Cardiac septum (tissue), 1 donor: ENCODE measurements at regions not wholly inside any gene's neighbourhood (a gene's known extent, or its start where the extent isn't known, plus 50 kb on each side); places are given as distances from the start of the nearest gene placed in this dataset.

Experiments
- DNase-seq: peaks from one replicate; pipeline ENCODE4 v3.0.0-alpha.2; 2020; ENCODE audit warnings: low spot score
- intact Hi-C: fragments of 100-400 bp; cut with DNase I; formaldehyde crosslinking; loops from one replicate; pipeline ENCODE4 v1.14.0; 2022
- donor health status: DM: no; HTN: no; CAD: no.

- intact Hi-C loops: no loop called here
Measured at GRCh38 chr2:100627330-100628300, 64.8 kb downstream of the PDCL3 start.

GRCh38 chr2:100628506-100628905 lies 65.7 kb downstream of the PDCL3 start:
- intact Hi-C loops: no loop called here
- DNase-seq: no peak

More at GRCh38 chr2:100627330-100628300, 64.8 kb downstream of the PDCL3 start:
- peak; percentile 27 for DNase-seq

GRCh38 chr2:100629309-100629708 lies 66.5 kb downstream of the PDCL3 start:
- DNase-seq: no peak
- intact Hi-C loops: no loop called here

DNA sequence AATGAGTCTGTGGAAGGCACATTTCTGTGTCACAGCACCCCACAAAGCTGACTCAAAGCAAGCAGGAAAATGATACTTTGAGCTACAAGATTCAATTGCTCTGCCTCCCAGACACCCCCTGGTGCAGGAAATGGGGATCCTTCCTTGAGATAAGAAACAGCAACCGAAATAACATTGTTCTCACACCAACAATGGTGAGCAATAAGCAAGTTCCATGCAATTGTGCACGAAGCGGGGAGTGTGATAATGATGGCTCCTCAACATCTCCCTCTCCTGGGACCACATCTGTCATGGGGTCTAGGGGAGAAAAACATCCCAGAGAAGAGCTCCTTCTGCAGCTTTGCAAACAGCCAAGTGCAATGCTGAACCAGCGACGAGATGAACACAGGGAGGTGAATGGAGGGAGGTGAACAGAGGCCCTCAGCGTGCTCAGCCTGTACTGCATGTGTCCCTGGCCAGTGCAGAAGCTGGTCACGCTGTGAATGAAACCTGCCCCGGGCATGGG lies 67.7 kb downstream of the PDCL3 start:
- intact Hi-C loops: no loop called here

GRCh38 chr2:100632037-100632436 lies 69.2 kb downstream of the PDCL3 start:
- no peak for DNase-seq
- intact Hi-C loops: no loop called here

More for the DNA sequence above, 67.7 kb downstream of the PDCL3 start:
- DNase-seq: no peak

GRCh38 chr2:100632759-100633158 lies 70.0 kb downstream of the PDCL3 start:
- DNase-seq: no peak
- intact Hi-C loops: no loop called here

DNA sequence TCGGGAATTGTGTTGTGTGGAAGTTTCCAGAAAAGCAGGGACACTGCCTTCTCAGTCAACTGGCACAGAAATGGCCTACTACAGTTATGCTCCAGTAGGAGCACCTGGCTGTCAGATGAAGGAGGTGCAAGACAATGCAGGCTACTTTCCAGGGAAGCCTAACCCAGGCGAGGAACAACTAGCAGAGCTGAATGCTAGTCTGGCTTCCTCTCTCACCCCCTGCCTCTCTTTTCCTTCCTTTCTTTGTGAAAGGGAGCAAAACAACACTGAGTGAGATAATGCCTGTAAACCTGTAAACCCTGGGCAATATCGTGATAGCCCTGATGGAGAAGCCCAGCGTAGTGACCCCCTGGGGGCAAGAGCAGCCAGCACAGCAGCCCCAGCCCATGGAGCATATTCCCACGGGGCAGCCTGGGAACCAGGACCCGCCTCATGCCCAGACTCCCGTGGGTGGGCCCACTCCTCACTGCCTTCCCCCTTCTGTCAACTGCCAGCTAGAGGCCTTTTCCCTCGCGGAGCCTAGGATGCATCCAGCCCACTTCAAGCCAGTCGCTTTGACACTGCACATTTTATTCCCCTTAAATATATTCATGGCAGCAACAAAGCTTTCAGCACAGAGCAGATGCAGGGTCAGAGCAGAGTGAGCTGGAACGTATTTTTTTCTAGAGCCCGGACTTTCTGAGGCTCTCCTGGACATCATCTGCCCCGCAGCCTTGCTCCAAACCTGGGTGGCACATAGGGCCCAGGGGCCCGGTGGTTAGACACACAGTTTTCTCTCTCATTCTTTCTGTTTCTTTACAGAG lies 77.0 kb downstream of the PDCL3 start:
- intact Hi-C loops: no loop called here
- no peak for DNase-seq

DNA sequence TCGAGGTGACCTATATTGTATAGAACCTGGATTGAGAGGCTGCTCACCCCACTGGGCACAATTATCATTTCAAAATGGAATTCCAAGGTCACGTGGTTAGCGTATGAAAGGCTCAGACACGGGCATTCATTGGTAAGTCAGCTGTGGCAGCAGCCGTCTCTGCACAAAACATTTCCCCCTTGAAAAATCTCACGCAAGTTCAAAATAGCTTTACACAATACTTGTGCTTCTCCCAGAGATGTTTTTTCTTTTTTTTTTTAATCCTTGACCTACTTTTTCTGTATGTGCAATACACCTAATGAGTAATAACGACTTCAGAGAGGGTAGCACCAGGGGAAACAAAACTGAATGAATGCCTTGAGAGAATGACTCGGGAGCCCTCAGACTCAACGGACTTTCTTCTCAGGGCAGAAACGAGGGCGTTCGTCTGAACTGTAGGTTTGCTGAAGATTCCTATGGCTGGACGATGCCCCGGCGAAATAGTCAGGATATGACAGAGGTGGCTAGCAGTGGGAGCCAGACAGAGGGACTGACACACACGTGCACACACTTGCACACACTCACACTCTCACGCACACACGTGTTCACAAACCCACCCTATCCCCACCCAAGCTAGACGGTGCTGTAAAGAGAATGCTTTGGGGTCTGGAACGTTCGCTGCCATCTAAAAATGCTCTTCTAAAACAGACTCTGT lies 77.8 kb downstream of the PDCL3 start:
- DNase-seq: no peak
- intact Hi-C loops: no loop called here

DNA sequence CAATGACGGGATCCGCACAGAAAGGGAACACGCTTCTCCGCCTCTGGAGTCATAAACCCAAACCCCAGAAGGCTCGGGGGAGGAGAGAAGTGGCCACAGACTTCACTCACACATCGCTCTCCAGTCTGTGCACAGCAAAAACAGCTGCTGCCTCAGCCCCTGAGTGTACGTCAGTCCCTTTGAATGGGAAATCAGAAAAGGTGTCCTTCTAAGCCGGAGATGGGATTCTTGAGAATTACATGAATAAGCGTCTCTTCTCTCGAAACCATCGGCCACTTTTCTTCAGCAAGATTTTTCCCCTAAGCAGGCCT lies 78.3 kb downstream of the PDCL3 start:
- DNase-seq: no peak
- intact Hi-C loops: no loop called here

DNA sequence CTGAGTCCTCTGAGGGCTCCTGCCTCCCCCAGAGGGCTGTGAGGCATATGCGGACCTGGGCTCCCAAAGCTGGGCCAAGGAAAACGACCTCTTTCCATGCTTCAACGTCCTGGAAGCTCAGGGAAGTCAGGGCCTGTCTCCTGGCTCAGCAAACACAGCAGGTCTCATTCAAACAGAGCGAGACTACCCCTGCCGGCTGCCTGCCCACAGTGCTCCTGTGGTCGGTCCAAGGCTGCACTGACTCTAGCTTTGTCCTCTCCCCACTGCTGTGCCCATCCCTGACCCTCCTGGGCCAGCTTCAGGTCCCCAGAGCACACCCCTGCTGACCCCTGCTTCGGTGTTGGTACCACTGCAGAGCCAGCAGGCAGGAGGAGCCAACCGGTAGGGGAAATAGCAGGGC lies 79.6 kb downstream of the PDCL3 start:
- intact Hi-C loops: no loop called here
- DNase-seq: no peak

DNA sequence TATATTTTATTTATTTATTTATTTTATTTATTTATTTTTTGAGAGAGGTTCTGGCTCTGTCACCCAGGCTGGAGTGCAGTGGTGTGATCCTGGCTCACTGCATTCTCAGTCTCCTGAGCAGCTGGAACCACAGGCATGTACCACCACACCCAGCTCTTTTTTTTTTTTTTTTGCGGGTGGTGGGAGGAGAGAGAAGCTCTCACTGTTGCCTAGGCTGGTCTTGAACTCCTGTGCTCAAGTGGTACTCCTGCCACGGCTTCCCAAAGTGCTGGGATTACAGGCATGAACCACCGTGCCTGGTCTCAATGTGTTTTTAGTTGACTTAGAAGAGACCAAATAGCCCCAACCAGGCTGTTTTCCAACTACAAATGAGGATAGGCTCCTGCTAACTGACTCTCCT lies 80.7 kb downstream of the PDCL3 start:
- DNase-seq: no peak
- intact Hi-C loops: no loop called here

DNA sequence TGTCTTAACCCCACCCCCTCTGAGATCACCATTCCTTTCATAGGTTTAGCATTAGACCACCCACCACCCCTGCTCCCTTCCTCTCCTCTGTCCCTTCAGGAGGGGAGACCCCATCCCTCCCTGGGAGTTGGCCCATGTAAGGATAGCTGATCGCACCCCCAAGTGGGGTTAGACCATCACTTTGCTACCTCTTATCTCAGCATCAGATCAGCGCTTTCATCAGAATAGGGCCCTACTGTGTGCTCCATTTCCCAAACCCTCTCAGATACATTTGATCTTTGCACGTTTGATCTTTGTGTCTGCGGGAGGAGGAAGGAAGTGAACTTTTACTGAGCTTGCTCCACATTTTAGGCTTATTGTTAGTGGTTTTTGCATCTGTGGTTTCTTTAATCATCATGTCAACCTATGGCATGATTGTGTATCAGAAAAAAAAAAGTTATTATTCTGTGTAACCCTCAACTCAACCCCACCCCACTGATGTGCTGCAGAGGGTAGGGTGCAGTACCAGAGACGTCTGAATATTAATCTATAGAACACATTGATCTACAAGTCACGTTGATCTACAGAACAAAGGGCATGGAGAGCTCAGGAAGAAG lies 81.2 kb downstream of the PDCL3 start:
- intact Hi-C loops: no loop called here
- no peak for DNase-seq

GRCh38 chr2:100645695-100646429 lies 83.1 kb downstream of the PDCL3 start:
- no peak for DNase-seq
- intact Hi-C loops: no loop called here

DNA sequence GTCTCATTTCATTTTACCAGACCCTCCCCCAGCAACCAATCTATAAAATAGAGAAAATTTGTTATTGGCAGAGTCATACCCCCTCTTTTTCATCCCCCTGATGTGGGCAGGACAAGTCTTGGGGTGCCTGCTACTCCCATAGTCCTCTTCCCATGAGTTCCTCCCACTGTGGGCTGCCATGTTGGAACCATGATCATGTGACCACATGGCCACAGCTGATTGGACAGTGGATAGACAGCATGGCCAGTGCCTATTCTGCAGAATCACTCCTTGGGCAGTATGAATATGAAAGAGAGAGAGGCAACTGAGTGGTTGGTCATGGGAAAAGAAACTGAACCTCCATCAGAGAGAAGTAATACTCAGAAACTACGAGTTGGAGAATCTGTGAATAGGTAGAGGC lies 84.9 kb downstream of the PDCL3 start:
- intact Hi-C loops: no loop called here
- DNase-seq: no peak

DNA sequence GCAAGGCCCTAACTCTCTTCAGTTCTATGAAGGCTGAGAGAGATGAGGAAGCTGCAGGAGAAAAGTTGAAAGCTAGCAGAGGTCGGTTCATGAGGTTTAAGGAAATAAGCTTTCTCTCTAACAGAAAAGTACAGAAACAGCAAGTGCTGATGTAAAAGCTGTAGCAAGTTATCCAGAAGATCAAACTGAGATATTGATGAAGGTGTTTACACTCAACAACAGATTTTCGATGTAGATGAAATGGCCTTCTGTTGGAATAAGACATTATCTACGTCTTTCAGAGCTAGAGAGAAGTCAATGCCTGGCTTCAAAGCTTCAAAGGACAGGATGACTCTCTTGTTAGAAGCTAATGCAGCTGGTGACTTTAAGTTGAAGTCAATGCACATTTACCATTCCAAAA lies 87.4 kb downstream of the PDCL3 start:
- intact Hi-C loops: no loop called here
- no peak for DNase-seq

GRCh38 chr2:100653449-100654035 lies 90.7 kb downstream of the PDCL3 start:
- intact Hi-C loops: no loop called here
- DNase-seq: no peak

DNA sequence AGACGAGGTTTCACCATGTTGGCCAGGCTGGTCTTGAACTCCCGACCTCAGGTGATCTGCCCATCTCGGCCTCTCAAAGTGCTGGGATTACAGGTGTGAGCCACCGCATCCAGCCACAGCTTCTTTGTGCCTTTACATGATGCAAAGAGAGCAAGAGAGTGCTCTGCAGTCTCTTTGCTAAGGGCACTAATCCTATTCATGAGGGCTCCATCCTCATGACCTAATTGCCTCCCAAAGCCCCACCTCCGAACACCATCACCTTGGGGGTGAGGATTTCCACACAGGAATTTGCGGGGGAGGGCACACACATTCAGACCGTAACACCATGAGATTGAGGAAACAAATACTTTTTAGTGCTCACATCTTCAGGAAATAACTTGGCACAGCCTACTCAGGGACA lies 91.8 kb downstream of the PDCL3 start:
- intact Hi-C loops: no loop called here
- no peak for DNase-seq

DNA sequence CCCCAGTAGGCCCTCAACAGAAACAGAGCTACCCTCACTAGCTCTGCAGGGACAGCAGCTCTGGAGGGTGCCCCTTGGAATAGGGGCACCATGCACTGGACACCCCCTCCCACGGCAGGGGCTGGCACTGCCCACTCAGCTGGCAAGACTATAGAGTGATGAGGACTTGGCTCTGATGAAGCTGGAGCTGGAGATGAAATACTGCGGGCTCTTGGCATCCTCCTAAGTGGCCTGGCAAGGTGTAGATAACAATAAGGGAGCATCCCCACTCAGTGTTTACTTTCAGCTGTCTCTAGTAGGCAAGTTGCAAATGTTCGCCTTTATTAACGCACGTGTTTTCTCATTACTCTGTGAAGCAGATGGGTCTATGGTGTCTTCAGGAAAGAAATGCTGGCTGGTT lies 92.7 kb downstream of the PDCL3 start:
- no peak for DNase-seq
- intact Hi-C loops: no loop called here
